ENCODE measurements at regions not wholly inside any gene's neighbourhood (a gene's known extent, or its start where the extent isn't known, plus 50 kb on each side); places are given as distances from the start of the nearest gene placed in this dataset.

DNA sequence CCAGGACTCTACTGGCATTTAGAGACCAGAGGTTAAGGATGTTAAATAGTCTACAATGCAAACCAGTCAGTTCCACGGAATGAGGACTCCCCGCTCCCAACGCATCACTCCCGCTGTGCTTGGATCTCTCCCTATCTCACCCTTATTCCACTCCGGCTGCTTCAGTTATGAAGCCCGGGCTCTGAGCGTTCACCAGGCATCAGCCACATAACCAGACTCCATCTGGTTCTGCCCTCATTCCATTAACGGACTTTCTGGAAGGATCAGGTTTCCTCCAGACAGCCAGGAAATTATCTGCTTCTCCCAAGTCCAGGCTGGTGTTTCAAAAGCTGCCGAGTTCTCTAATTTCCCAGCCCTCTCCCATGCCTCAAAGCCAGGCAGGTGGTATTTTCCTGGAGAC is 499.3 kb downstream of the GLRX3 start:
- H3K9me3 ChIP-seq (ENCODE audit: low read depth, low read length, poor library complexity, severe bottlenecking), result no peaks in the 10 kb centered on the region
- no peaks in the 10 kb centered on the region for H3K27me3 ChIP-seq (replicated peaks; ENCODE audit: insufficient read depth, low read depth, low read length, poor library complexity)
- no TSS peak for BruUV-seq (replicated peaks)
- no peak for DNase-seq (ENCODE audit: low spot score)
- TF ChIP-seq, protein P1, sequence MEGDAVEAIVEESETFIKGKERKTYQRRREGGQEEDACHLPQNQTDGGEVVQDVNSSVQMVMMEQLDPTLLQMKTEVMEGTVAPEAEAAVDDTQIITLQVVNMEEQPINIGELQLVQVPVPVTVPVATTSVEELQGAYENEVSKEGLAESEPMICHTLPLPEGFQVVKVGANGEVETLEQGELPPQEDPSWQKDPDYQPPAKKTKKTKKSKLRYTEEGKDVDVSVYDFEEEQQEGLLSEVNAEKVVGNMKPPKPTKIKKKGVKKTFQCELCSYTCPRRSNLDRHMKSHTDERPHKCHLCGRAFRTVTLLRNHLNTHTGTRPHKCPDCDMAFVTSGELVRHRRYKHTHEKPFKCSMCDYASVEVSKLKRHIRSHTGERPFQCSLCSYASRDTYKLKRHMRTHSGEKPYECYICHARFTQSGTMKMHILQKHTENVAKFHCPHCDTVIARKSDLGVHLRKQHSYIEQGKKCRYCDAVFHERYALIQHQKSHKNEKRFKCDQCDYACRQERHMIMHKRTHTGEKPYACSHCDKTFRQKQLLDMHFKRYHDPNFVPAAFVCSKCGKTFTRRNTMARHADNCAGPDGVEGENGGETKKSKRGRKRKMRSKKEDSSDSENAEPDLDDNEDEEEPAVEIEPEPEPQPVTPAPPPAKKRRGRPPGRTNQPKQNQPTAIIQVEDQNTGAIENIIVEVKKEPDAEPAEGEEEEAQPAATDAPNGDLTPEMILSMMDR (conservative IDR thresholded peaks at IDR 0.05; ENCODE audit: low read depth, low read length), result no peak
- no peak for TF ChIP-seq EZH2 (IDR thresholded peaks at IDR 0.05; ENCODE audit: borderline replicate concordance, low read depth, low read length, poor library complexity, severe bottlenecking)
- no peaks in the 10 kb centered on the region for H3K36me3 ChIP-seq (ENCODE audit: insufficient read depth, low read length, poor library complexity, severe bottlenecking)
- intact Hi-C loops (cut with micrococcal nuclease; ENCODE audit: unreplicated experiment), result no loop called here
- ChIA-PET CTCF (no interaction called here), POLR2A (ENCODE audit: low non-redundant PET) (no interaction called here)
- no peak overlapping the region for H3K27ac ChIP-seq (ENCODE audit: low read depth, low read length, poor library complexity, severe bottlenecking)
- H3K4me1 ChIP-seq (ENCODE audit: insufficient read depth, low read length, poor library complexity, severe bottlenecking), result peaks cover 27% of the 10 kb centered on the region
- H3K4me3 ChIP-seq (ENCODE audit: low read depth, low read length, poor library complexity, severe bottlenecking), result no peak overlapping the region

DNA sequence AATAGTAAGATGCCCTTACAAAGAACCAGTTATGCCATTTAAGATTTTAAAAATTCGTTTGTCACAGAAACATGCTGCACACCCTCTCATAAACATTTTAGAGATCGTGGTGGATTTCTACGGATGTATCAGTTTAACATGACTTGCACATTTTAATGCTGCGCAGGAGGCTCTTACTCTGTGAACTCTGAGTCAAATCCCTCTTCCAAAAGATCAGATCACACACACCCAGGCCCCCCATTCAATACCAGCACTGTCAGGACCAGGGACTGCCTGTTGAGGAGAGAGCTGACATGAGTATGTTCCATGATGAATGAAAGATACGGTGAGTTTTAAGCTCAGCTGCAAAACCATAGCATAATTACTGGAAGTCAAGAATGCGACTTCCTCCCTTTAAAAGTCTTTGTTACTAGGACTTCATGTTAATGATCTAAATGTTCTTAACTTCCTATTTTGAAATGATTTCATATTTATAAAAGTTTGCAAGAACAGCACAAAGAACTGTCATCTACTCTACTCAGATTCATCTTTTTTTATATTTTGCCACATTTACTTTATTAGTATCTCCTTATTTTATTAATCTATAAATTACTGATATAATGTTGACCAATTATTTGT is 500.2 kb downstream of the GLRX3 start:
- DNase-seq (ENCODE audit: low spot score), result no peak
- CTCF ChIA-PET, result no interaction called here
- H3K27me3 ChIP-seq (replicated peaks; ENCODE audit: insufficient read depth, low read depth, low read length, poor library complexity), result no peaks in the 10 kb centered on the region
- POLR2A ChIA-PET (ENCODE audit: low non-redundant PET), result no interaction called here
- peaks cover 18% of the 10 kb centered on the region for H3K4me1 ChIP-seq (ENCODE audit: insufficient read depth, low read length, poor library complexity, severe bottlenecking)
- no peaks in the 10 kb centered on the region for H3K9me3 ChIP-seq (ENCODE audit: low read depth, low read length, poor library complexity, severe bottlenecking)
- no TSS peak for BruUV-seq (replicated peaks)
- no peak overlapping the region for H3K27ac ChIP-seq (ENCODE audit: low read depth, low read length, poor library complexity, severe bottlenecking)
- TF ChIP-seq, protein P1 (conservative IDR thresholded peaks at IDR 0.05; ENCODE audit: low read depth, low read length), result no peak
- no peak for TF ChIP-seq EZH2 (IDR thresholded peaks at IDR 0.05; ENCODE audit: borderline replicate concordance, low read depth, low read length, poor library complexity, severe bottlenecking)
- no peaks in the 10 kb centered on the region for H3K36me3 ChIP-seq (ENCODE audit: insufficient read depth, low read length, poor library complexity, severe bottlenecking)
- intact Hi-C loops (cut with micrococcal nuclease; ENCODE audit: unreplicated experiment), result no loop called here
- H3K4me3 ChIP-seq (ENCODE audit: low read depth, low read length, poor library complexity, severe bottlenecking), result no peak overlapping the region

DNA sequence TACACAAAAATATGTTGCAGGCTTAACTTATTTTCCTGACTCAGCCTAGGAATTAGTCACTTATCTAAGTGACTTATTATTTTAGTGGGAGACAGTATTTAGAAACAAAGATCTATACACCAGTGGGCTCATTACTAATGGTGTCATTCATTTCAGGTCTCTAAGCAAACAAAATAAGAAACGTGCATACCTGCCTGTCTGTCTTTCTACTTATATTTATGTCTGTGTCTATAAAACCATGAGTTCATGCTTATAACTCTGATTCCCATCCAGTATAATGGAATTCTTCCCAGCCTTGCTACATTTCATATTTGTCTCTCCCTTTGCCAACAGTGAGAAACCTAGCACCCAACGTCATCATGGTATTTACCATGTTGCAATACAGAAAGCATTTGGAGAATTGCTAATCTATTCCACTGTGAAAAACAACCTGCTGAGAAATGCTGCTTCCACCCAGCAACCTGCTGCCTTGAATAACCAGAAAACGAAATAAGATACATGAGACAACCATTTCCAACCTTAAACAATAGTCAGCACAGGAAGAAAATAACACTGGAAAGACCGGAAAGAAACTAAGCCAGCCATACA is 501.0 kb downstream of the GLRX3 start:
- TF ChIP-seq, protein P1 (conservative IDR thresholded peaks at IDR 0.05; ENCODE audit: low read depth, low read length), result no peak
- no peak for TF ChIP-seq EZH2 (IDR thresholded peaks at IDR 0.05; ENCODE audit: borderline replicate concordance, low read depth, low read length, poor library complexity, severe bottlenecking)
- peak; percentile 18 for DNase-seq (ENCODE audit: low spot score)
- intact Hi-C loops (cut with micrococcal nuclease; ENCODE audit: unreplicated experiment), result no loop called here
- H3K27ac ChIP-seq (ENCODE audit: low read depth, low read length, poor library complexity, severe bottlenecking), result peak overlapping the region; percentile 18
- BruUV-seq (replicated peaks), result no TSS peak
- no peaks in the 10 kb centered on the region for H3K27me3 ChIP-seq (replicated peaks; ENCODE audit: insufficient read depth, low read depth, low read length, poor library complexity)
- peaks cover 12% of the 10 kb centered on the region for H3K4me1 ChIP-seq (ENCODE audit: insufficient read depth, low read length, poor library complexity, severe bottlenecking)
- CTCF ChIA-PET, result no interaction called here
- POLR2A ChIA-PET (ENCODE audit: low non-redundant PET), result no interaction called here
- H3K36me3 ChIP-seq (ENCODE audit: insufficient read depth, low read length, poor library complexity, severe bottlenecking), result no peaks in the 10 kb centered on the region
- H3K9me3 ChIP-seq (ENCODE audit: low read depth, low read length, poor library complexity, severe bottlenecking), result no peaks in the 10 kb centered on the region
- no peak overlapping the region for H3K4me3 ChIP-seq (ENCODE audit: low read depth, low read length, poor library complexity, severe bottlenecking)

Data from A673 (cell line).